Endothelial cell of umbilical vein (primary cell): ENCODE measurements at regions not wholly inside any gene's neighbourhood (a gene's known extent, or its start where the extent isn't known, plus 50 kb on each side); places are given as distances from the start of the nearest gene placed in this dataset.

Experiments
- BruUV-seq: library from RNA; stranded (reverse); fragments of 400-500 nt; replicated peaks from 2 replicates; lab custom pipeline; 2021; lab: Mats Ljungman, UMichigan
- CTCF ChIA-PET: fragments of 300-600, 350-600 bp; sonication (Branson Sonifier 250); formaldehyde crosslinking; loops from one replicate; lab custom pipeline; 2021; ENCODE audit warnings: antibody characterized with exemption, inconsistent platforms; lab: Charles Lee
- POLR2A ChIA-PET: fragments of 300-600, 350-600 bp; sonication (Branson Sonifier 250); formaldehyde crosslinking; loops from one replicate; lab custom pipeline; 2021; ENCODE audit warnings: antibody characterized with exemption, inconsistent platforms; lab: Charles Lee
- DNase-seq: peaks from one replicate; pipeline ENCODE4 v3.0.0-alpha.2; 2011; ENCODE audit warnings: low read depth, low spot score
- FAIRE-seq: peaks from 2 replicates; lab custom pipeline; 2011; peaks lifted over from hg19 to GRCh38; lab: Jason Lieb, UNC
- H2AFZ ChIP-seq: 2 replicates; pipeline ENCODE4 v1.6.0; 2012; ENCODE audit warnings: low read depth, low read length, control low read depth, inconsistent platforms
- H3K27ac ChIP-seq: 2 replicates; pipeline ENCODE4 v1.5.1; 2011; ENCODE audit warnings: low read depth, mild to moderate bottlenecking, control low read depth, low read length, moderate library complexity; ENCODE audit not compliant: insufficient read depth
- H3K27me3 ChIP-seq, 2 experiments: 2 replicates each; pipeline versions ENCODE4 v1.6.0 to v1.6.1; 2011; ENCODE audit warnings: low read length in 2 of 2, mixed read lengths in 1 of 2; ENCODE audit not compliant: control insufficient read depth in 2 of 2, insufficient read depth in 2 of 2
- H3K36me3 ChIP-seq, 2 experiments: 2 replicates in 1 of 2; 3 replicates in 1 of 2; pipeline ENCODE4 v1.5.1; 2011; ENCODE audit warnings: low read length in 2 of 2, mild to moderate bottlenecking in 1 of 2, moderate library complexity in 1 of 2; ENCODE audit not compliant: control insufficient read depth in 2 of 2, insufficient read depth in 2 of 2; ENCODE audit errors: extremely low read depth in 1 of 2
- H3K4me1 ChIP-seq: 3 replicates; pipeline ENCODE4 v1.5.1; 2011; ENCODE audit warnings: mild to moderate bottlenecking, low read length; ENCODE audit not compliant: control insufficient read depth, insufficient read depth; ENCODE audit errors: extremely low read depth
- H3K4me2 ChIP-seq: 2 replicates; pipeline ENCODE4 v1.6.1; 2011; ENCODE audit warnings: low read length, control low read depth, mixed read lengths; ENCODE audit not compliant: insufficient read depth
- H3K4me3 ChIP-seq, 3 experiments: fragments of 200-600 bp in 1 of 3; sonication (generic), shearing (Covaris generic) in 1 of 3; replicated peaks in 1 of 3; 2 replicates each; pipeline ENCODE4 v1.5.1; 2011 to 2016; ENCODE audit warnings: control low read depth in 3 of 3, low read length in 3 of 3, mild to moderate bottlenecking in 2 of 3, inconsistent platforms in 1 of 3, low read depth in 1 of 3, moderate library complexity in 1 of 3; ENCODE audit not compliant: insufficient read depth in 1 of 3
- H3K79me2 ChIP-seq: 2 replicates; pipeline ENCODE4 v1.6.0; 2012; ENCODE audit warnings: low read length, inconsistent platforms; ENCODE audit not compliant: control insufficient read depth, insufficient read depth
- H3K9ac ChIP-seq: replicated peaks from 2 replicates; pipeline ENCODE3; 2011; ENCODE audit warnings: low read length, control low read depth; ENCODE audit not compliant: insufficient read depth; ENCODE audit errors: extremely low read depth
- H3K9me1 ChIP-seq: replicated peaks from 3 replicates; pipeline ENCODE4 v1.6.0; 2011; ENCODE audit warnings: mild to moderate bottlenecking, low read length; ENCODE audit not compliant: control insufficient read depth, insufficient read depth; ENCODE audit errors: extremely low read depth
- H3K9me3 ChIP-seq: replicated peaks from 2 replicates; pipeline ENCODE4 v1.5.1; 2012; ENCODE audit warnings: low read length, inconsistent platforms; ENCODE audit not compliant: control insufficient read depth, insufficient read depth
- H4K20me1 ChIP-seq: replicated peaks from 2 replicates; pipeline ENCODE3; 2011; ENCODE audit warnings: mild to moderate bottlenecking, low read length; ENCODE audit not compliant: control insufficient read depth, insufficient read depth; ENCODE audit errors: extremely low read depth
- CTCF ChIP-seq, 2 donors: IDR thresholded peaks; 1 replicate in 1 of 2; 2 replicates in 1 of 2; pipeline ENCODE4 v1.5.1; 2011; ENCODE audit warnings: low read length in 2 of 2, mild to moderate bottlenecking in 2 of 2, moderate library complexity in 2 of 2, control low read depth in 1 of 2, inconsistent platforms in 1 of 2, low read depth in 1 of 2; ENCODE audit not compliant: insufficient read depth in 1 of 2; ENCODE audit errors: extremely low read depth in 1 of 2
- EZH2 ChIP-seq: IDR thresholded peaks from 2 replicates; pipeline ENCODE4 v1.6.1; 2012; ENCODE audit warnings: borderline replicate concordance, low read depth, mild to moderate bottlenecking, moderate library complexity, low read length, inconsistent platforms; ENCODE audit not compliant: severe bottlenecking
- FOS ChIP-seq: IDR thresholded peaks from 2 replicates; pipeline ENCODE4 v1.6.1; 2011; ENCODE audit warnings: mild to moderate bottlenecking, low read length, moderate library complexity, borderline replicate concordance; ENCODE audit not compliant: insufficient read depth
- GATA2 ChIP-seq: IDR thresholded peaks from 2 replicates; pipeline ENCODE4 v1.7.0; 2011; ENCODE audit warnings: low read depth, mild to moderate bottlenecking, moderate library complexity, mixed read lengths, low read length; ENCODE audit not compliant: insufficient read length, insufficient read depth
- JUN ChIP-seq: IDR thresholded peaks from 2 replicates; pipeline ENCODE4 v1.6.1; 2011; ENCODE audit warnings: borderline replicate concordance, low read depth; ENCODE audit not compliant: insufficient read length, insufficient read depth
- MAX ChIP-seq: IDR thresholded peaks from 2 replicates; pipeline ENCODE4 v1.6.1; 2011; ENCODE audit not compliant: insufficient read depth, insufficient read length
- MYC ChIP-seq: IDR thresholded peaks from one replicate; pipeline ENCODE4 v1.6.1; 2011; ENCODE audit warnings: mild to moderate bottlenecking, low read depth, low read length
- POLR2AphosphoS5 ChIP-seq: IDR thresholded peaks from 2 replicates; pipeline ENCODE4 v1.6.1; 2012; ENCODE audit warnings: low read depth, mild to moderate bottlenecking, control low read depth, low read length, moderate library complexity; ENCODE audit not compliant: insufficient read depth
- dilution Hi-C: fragments of 300-500 bp; cut with MboI; formaldehyde crosslinking; loops from one replicate; pipeline ENCODE4 v1.15.0; 2019; ENCODE audit warnings: low sequenced_read_pairs; ENCODE audit not compliant: extremely low pct_ligation_motif_present
- intact Hi-C: fragments of 100-400 bp; cut with micrococcal nuclease; formaldehyde crosslinking; loops from one replicate; pipeline ENCODE4 v1.10.0; 2022

- ChIA-PET CTCF (no interaction called here), POLR2A (no interaction called here)
- no peaks in the 10 kb centered on the region for H3K36me3 ChIP-seq
- no peak overlapping the region for H3K4me3 ChIP-seq
- no peaks in the 10 kb centered on the region for H3K9me3 ChIP-seq
- intact Hi-C loops (no loop called here), dilution Hi-C loops (no loop called here)
- no peaks in the 10 kb centered on the region for H3K79me2 ChIP-seq
- H3K4me1 ChIP-seq = no peaks in the 10 kb centered on the region
- H3K9me1 ChIP-seq = no peaks in the 10 kb centered on the region
- H3K27ac ChIP-seq = no peak overlapping the region
- H3K27me3 ChIP-seq = no peaks in the 10 kb centered on the region
- FAIRE-seq (no peak), DNase-seq (no peak)
- no TSS peak for BruUV-seq
- H3K4me2 ChIP-seq = no peak overlapping the region
- TF ChIP-seq MAX = no peak
- no peak for TF ChIP-seq FOS
- TF ChIP-seq MYC = no peak
- no peak for TF ChIP-seq GATA2
- no peak for TF ChIP-seq JUN
- no peak for TF ChIP-seq POLR2AphosphoS5
- H3K9ac ChIP-seq = no peak overlapping the region
- H2AFZ ChIP-seq = no peak overlapping the region
- H4K20me1 ChIP-seq = no peaks in the 10 kb centered on the region
Measured at GRCh38 chr2:15840148-15840547, 100.2 kb upstream of the MYCN start.

- H3K9ac ChIP-seq = no peak overlapping the region
- BruUV-seq = no TSS peak
- ChIA-PET POLR2A (no interaction called here), CTCF (interaction anchor here (0.7 kb wide), 1 partner anchor 9 kb away, joined by 3 read pairs; no protein-coding TSS in a partner anchor)
- no peaks in the 10 kb centered on the region for H3K27me3 ChIP-seq
- dilution Hi-C loops = no loop called here
- H2AFZ ChIP-seq = no peak overlapping the region
- intact Hi-C loops = no loop called here
- no peak overlapping the region for H3K4me2 ChIP-seq
- H3K4me3 ChIP-seq = no peak overlapping the region
- no peak for TF ChIP-seq CTCF (IDR thresholded peaks at IDR 0.05; ENCODE audit: extremely low read depth in 1 of 2, insufficient read depth in 1 of 2, low read depth in 1 of 2, low read length in 2 of 2)
- TF ChIP-seq MAX = no peak
- TF ChIP-seq GATA2 = no peak
- TF ChIP-seq MYC = no peak
- no peak for TF ChIP-seq EZH2
- no peak for TF ChIP-seq POLR2AphosphoS5
- TF ChIP-seq FOS = no peak
- FAIRE-seq = no peak
- H3K9me1 ChIP-seq = no peaks in the 10 kb centered on the region
- no peaks in the 10 kb centered on the region for H4K20me1 ChIP-seq
- no peaks in the 10 kb centered on the region for H3K36me3 ChIP-seq
- H3K9me3 ChIP-seq = no peaks in the 10 kb centered on the region
- DNase-seq = no peak
- no peak overlapping the region for H3K27ac ChIP-seq
- H3K4me1 ChIP-seq = no peaks in the 10 kb centered on the region
- H3K79me2 ChIP-seq = no peaks in the 10 kb centered on the region
Measured at GRCh38 chr2:15840969-15841368, 99.4 kb upstream of the MYCN start.
